ENCODE measurements at regions not wholly inside any gene's neighbourhood (a gene's known extent, or its start where the extent isn't known, plus 50 kb on each side); places are given as distances from the start of the nearest gene placed in this dataset.

DNA sequence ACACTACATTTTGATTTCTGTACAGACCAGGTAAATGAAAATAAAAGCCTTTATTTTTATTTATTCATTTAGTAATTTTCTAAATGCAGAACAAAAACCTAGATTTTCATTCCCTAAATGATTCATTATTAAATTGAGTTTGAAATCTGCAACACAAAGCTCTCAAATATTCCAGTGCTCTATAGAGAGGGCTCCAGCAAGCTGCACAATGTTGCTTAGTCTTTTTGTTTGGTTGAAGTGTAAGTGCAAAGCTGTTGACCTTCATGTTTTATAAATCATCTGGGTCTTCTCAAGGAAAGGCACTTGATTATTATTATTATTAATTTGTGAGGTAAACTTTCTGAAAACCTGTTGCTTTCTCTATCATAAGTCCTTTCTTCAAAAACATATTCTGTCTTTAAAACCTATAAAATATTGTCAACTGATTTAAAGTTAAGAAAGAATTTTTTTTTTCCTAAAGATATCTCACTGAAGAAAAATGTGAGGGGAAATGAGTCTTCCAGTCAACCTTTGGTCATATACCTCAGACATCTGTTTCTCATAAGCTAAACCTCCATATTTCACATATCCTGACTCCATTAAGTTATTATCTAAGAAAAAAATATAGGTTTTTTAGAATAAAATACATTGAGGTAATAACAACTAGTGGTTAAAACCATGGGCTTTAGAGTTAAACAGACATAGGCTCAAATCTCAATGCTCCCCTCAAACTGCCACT is 100.7 kb downstream of the ZIC4 start:
- TF ChIP-seq, protein P1, sequence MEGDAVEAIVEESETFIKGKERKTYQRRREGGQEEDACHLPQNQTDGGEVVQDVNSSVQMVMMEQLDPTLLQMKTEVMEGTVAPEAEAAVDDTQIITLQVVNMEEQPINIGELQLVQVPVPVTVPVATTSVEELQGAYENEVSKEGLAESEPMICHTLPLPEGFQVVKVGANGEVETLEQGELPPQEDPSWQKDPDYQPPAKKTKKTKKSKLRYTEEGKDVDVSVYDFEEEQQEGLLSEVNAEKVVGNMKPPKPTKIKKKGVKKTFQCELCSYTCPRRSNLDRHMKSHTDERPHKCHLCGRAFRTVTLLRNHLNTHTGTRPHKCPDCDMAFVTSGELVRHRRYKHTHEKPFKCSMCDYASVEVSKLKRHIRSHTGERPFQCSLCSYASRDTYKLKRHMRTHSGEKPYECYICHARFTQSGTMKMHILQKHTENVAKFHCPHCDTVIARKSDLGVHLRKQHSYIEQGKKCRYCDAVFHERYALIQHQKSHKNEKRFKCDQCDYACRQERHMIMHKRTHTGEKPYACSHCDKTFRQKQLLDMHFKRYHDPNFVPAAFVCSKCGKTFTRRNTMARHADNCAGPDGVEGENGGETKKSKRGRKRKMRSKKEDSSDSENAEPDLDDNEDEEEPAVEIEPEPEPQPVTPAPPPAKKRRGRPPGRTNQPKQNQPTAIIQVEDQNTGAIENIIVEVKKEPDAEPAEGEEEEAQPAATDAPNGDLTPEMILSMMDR (IDR thresholded peaks at IDR 0.05; ENCODE audit: insufficient read depth, low read depth, low read length) = no peak
- no peak for TF ChIP-seq EZH2 (IDR thresholded peaks at IDR 0.05; ENCODE audit: insufficient read depth, low read length)
